Stimulated activated CD4-positive, alpha-beta T cell treated with anti-CD3 and anti-CD28 coated beads, TNF-alpha, amount 100 ng/mL, for 48 hours (primary cell): ENCODE measurements at regions not wholly inside any gene's neighbourhood (a gene's known extent, or its start where the extent isn't known, plus 50 kb on each side); places are given as distances from the start of the nearest gene placed in this dataset.
"Not testable (repeated sequence)": the region's sequence is repeated elsewhere in the genome, so short reads cannot be mapped to it uniquely, and the experiment has no call there.

ENCODE experiments used
- DNase-seq, 3 donors: peaks; one replicate each; pipeline ENCODE4 v3.0.0-alpha.2; 2020; ENCODE audit warnings: low read depth in 3 of 3

DNA sequence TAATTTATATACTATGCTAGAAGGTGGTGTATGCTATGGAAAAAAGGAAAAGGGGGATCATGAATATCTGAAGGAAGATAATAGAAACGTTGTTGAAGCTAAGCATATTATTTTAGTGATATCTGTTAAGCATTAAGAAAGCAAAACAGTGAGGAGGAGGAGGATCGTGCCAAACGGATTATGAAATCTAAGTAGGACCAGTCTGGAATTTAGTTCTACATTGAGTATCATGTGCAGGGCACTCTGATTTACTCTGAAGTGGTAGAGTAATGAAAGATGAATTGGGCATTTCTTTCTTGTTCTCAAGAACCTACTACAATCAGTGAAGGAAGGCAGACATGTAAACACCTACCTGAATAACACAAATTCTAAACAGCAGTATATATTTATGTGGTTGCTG lies 195.3 kb downstream of the CYB561 start:
- DNase-seq: no peak

DNA sequence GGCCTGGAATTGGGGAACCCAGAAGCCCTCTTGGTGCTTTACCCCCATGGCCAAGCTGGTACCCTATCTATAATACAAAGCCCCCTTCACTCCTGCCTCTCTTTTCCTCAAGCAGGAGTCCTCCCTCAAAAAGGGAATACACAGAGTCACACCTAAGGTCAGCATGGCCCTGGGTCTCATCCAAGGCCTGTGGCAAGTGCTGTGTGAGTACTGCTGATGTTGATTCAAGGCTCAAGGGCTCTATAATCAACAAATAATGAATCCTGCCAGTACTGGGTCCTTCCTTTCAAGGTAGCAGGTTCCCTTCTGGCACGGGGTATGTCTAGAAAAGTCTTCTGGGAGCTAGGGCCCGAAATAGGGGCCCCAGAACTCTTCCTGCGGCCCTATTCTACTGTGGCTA lies 187.3 kb downstream of the CYB561 start:
- no peak for DNase-seq

DNA sequence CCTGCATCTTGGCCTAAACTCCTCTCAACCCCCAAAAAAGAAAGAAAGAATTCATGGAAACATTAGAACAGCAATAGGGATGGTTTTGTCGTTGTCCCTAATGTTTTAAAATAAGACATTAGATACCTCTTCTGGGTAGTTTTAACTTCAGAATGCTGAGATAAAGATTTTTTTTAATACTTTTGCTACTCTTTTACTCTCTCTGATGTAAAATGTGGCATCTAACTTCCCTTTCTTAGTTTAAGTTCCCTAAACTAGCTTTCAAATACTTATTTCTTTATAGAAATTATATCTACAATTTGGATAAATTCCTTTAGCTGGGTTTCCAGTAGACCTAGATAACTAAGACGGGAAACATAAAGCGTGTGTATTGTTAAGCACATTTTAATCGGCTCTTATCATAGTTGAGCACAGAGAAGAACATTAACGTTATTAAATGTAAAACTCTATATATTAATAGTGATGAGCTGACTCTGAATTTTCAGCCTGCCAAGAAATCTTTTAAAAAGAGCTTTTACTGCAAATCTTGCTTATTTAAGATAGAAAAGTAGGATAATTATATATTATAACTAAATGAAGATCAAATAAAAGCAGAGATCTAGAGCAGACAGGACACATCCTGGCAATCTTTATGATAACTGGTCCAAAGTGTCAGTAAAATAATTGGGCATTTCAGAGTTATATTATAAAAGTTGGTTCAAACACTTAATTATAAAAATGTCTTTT lies 183.2 kb downstream of the CYB561 start:
- DNase-seq: no peak

DNA sequence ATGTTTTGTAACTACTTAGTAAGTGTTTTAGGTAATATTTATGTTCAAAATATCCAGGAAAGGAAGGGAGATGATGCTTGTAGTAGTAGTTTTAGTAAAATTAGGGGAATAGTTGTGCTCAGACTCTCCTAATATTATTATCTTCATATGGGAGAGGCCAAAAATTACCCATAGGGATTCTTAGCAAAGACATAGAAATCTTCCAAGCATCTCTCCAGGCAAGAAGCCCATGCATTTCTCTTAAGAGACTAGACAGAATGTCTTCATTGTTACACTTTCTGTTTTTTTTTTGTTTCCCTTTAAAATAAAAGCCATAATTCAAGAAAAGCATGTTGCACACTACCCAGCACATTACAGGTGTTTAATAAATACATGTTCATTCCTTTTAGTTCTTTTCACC lies 180.6 kb downstream of the CYB561 start:
- no peak for DNase-seq

DNA sequence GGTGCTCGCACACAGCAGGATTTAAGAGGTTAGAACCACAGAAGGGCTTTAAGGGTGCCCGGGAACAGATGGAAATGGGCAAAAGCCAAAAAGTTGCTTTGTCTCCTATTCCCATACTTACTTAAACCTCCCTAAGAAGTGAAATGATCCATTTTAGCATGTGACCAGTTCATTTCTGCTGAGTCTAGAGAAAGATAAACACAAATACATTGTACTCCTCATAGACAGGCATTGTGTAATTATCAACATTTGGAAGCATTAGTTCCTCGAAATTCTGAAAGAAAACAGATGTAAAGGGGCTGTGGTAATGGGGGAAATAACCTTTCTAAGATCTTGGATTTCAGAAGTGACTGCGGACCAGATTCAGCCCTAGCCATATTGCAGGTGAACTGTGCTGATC lies 178.3 kb downstream of the CYB561 start:
- no peak for DNase-seq

DNA sequence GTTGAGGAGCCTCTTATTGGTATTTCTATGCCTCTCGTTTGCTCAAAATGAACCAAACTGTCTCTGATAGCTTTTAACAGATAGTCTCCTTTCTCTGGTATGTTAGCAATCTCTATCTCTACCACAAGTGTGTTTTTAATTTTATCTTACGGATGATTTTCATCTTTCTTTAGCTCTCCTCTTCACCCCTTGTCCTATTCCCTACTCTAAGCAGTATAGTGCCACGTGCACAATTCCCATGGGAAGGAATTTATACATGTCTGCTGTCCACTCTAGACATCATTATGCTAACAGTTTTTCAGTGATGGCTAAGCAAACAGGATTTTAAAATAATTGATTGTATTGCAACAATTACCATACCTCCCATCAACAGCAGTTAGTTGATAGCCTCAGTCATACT lies 177.3 kb downstream of the CYB561 start:
- no peak for DNase-seq

DNA sequence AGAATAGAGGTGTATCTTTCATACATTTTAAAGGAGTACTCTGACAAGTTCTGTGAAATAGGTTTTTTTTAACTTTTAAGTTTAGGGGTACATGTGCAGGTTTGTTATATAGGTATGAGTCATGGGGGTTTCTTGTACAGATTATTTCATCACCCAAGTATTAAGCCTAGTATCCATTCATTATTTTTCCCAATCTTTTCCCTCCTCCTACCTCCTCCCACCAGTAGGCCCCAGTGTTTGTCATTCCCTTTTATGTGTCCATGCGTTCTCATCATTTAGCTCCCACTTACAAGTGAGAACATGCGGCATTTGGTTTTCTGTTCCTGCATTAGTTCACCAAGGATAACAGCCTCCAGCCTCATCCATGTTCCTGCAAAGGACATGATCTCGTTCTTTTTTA lies 175.5 kb downstream of the CYB561 start:
- no peak for DNase-seq

DNA sequence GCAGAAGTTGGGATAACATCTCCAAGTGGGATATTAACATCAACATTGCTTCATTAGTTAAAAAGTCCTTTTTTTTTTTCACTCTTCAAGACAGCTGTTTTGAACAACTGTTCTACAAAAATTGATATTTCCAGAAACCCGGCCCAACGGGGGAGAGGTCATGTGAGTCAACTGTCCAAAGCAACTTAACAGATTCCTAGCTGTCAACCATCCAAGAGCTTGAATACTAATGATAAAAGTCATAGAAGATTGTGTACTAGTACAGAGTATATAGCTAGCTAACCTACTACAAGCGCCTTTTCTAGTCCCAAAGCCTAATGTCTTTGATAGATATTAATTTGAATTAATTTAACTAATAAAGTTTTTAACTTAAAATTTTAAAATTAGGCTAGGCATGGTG lies 172.0 kb downstream of the CYB561 start:
- DNase-seq: no peak

DNA sequence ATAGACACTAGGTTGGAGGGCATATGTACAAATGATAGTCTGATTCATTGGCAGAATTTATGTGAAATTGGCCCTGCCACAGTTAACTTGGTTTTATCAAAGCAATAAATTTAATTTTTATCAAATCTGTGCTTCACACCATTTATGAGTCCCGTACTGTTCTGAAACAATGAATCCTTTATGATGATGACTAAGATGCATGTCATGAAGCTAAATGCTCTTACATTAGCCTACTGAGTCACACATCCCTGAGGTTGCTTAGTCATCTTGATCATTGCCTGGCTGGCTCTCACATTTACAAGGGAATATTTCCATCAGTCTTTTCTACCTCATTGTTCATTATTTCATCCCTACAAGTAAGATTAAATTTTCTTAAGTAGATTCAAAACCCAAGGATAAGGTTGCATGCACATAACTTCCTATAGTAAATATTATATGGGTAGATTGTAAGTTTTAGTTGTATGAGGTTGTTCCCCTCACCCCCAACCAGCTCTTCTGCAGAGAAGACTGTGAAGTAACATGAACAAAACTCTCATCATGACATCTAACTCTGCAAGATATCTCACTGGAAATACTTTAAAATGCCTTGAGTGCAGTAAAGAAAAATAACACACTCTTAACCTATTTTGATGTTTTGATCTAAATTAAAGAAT lies 170.7 kb downstream of the CYB561 start:
- no peak for DNase-seq

DNA sequence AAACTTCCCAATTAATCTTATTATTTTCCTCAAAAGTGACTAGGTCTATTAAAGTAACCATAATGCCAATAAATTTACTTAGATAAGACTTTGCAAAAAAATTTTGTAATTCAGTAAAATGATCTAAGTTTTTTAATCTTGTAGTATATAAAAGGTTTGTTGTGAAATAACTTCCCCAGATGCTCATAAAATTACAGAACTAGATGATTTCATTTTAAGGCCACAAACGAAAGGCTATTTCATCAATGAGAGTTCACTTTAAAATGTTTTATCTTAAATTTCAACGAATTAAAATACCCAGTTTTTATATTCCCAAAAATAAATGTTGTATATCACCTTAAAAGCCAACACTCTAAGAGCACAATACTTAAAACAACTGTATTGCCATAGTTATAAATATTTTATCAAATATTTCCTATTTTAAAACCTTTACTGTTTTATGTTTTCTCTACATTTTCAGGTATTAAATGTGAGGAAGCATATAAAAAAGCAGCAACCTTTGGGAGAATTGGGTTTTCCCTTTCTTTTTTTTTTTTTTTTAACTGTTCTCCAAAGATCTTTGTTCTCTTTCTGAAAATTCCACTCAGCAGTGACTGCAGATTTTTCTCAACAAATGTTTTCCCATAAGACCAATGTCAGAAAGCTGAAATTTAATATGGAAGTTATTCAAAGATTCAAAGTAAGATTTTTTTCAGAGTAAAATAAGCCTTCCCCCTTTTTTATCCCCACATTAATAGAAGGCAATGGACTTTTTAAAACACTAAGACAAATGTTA lies 169.9 kb downstream of the CYB561 start:
- no peak for DNase-seq

DNA sequence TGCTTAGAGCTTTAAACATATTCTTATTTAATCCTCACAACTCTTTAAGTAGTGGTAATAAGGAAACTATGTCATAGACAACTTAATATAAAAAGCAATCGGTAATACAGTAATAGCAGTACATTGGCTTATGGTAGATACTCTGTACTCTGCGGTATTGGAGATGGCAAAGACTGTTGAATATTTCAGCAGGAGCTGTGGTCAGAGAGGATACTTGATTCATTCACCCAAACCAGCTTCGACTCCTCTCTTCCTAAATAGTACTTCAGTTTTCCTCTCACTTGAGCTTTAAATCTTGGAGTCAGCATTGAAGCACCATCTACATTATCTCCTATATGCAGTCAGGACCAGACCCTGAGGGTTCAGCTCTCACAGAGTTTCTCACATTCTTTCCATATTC lies 169.3 kb downstream of the CYB561 start:
- no peak for DNase-seq

DNA sequence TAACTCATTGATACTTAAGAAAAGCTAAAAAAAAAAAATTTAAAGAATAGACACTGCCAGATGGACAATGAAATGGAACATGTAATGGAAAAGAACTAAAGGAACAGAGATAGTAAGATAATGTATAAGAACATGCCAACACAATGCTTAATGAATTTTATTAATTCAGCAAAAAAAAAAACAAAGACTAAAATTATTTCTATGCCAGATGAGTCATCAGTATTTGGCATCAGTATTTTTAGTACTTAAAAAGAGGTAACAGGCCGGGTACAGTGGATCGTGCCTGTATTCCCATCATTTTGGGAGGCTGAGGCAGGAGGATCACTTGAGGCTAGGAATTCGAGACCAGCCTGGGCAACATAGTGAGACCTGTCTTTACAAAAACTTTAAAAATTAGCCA lies 168.5 kb downstream of the CYB561 start:
- no peak for DNase-seq

DNA sequence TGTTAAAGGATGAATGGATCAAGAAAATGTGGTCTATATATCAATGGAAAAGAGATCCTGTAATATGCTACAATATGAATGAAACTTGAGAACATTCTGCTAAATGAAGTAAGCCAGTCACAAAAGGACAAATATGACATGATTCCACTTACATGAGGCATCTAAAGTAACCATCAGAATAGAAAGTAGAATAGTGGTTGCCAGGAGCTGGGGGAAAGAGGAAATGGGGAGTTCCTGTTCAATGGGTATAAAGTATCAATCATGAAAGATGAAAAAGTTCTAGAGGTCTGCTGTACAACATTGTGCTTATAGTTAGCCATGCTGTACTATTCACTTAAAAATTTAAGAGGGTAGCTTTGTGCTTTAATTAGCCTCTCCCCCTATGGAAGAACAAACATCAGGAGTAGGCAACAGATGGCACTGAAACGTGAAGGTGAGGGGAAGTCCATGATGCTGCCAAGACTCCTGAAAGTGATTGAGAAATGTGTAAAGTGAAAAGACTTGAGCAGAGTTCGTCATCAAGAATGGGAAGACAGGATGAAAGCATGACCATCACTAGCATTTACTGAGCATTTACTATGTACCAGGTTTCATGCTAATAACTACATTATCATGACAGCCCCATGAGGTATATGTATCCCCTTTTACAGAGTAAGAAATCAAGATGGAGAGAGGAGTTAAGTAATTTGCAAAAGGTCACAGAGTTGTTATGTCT lies 167.2 kb downstream of the CYB561 start:
- no peak for DNase-seq

DNA sequence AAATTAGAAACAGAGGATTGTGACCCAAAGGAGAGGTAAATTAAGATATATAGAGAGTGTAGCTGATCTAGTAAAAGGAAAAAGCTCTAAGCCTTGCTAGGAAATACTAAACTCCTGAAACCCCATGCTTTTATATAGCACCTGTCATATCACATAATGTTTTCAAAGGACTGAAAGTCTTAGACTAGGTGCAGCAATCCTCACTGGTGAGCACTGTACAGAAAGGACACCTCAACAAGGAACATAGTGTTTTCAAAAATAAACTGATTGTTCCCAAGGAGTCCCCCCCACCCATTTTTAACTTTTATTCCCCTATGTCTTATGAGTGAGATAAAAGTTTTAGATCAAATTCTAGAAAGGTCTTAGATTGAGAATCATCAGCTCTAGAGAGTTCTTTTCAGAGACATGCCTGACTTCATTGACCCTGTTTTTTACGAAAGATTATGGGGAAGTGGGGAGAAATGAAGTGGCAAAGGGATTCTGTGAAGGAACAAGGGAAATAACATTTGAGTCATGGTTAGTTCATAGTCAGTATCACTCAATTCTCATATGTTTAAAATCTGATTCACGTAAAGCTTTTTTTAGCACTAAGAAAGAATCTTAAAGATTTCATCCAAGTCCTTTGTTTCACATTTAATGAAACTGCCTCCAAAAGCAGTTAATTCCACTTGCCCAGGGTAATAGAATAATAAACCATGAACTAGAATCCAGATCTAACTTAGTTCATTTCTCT lies 166.4 kb downstream of the CYB561 start:
- no peak for DNase-seq

DNA sequence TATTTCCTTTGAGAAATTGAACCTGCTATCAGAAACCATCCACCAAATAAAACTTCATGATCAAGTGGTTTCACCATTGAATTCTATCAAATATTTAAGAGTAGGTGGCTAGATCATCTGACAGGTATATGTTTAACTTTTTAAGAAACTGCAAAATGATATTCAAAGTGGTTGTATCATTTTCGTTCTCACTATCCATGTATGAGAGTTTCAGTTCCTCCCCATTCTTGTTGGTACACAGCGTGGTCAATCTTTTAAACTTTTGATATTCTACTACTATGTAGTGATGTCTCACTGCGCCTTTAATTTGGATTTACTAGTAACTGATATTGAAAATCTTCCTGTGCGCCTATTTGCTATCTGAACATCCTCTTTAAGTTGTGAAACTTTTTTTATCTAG lies 163.7 kb downstream of the CYB561 start:
- DNase-seq: no peak

DNA sequence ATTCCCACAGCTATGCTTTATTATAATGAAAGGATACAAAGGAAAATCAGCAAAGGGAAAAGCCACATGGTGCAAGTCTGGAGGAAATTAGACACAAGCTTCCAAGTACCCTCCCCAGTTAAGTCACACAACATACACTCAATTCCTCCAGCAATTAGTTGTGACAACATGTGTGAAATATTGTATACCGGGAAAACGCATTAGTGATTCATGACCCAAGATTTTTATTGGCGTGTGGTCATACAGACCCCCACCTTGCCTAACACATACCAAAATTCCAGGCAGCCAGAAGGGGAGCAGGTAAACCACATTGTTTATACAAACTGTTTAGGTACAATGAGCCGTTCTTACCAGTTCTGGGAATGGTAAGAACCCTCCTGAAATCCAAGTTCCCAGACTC lies 160.6 kb downstream of the CYB561 start:
- DNase-seq: no peak

DNA sequence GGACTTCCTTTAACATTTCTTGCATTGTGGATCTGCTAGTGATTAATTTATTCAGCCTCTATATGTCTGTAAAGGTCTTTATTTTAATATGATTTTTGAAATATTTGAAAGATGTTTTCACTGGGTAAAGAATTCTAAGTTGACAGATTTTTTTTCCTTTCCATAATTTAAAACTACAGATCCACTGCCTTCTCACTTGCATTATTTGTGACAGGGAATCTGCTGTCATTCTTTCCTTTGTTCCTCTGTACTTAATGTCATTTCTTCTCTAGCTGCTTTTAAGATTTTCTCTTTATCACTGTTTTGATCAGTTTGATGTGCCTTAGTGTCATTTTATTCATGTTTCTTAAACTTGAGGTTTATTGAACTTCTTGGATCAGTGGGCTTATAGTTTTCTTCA lies 159.9 kb downstream of the CYB561 start:
- no peak for DNase-seq

DNA sequence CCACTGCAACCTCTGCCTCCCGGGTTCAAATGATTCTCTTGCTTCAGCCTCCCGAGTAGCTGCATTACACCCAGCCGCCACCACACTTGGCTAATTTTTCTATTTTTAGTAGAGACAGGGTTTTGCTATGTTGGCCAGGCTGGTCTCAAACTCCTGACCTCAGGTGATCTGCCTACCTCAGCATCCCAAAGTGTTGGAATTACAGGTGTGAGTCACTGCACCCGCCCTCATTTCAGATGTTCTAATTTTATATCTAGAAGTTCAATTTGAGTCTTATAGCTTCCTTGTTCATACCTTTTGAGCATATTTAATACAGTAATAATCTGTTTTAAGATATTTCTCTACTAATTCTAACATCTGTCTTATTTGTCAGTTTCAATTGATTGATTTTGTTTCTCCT lies 159.1 kb downstream of the CYB561 start:
- not testable (repeated sequence) for DNase-seq

DNA sequence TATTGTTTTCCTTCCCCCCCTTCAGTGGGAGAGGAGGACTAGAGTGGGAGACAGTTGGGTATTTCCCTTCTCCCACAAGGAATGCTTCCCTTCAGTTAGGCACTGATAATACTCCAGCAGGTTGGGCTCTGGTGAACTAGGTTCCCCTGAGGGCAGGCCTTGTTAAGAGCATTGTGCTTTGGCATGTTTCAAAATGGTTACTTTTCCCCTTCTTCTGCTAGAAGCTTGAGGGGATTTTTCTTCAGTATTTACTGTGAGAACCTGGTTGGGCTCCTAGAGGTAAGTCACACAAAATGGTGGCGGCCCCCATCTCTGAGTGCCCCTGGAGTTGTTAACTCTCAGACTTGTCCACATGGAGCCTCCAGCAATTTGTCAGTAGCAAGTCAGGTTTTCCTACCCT lies 156.2 kb downstream of the CYB561 start:
- DNase-seq: no peak

DNA sequence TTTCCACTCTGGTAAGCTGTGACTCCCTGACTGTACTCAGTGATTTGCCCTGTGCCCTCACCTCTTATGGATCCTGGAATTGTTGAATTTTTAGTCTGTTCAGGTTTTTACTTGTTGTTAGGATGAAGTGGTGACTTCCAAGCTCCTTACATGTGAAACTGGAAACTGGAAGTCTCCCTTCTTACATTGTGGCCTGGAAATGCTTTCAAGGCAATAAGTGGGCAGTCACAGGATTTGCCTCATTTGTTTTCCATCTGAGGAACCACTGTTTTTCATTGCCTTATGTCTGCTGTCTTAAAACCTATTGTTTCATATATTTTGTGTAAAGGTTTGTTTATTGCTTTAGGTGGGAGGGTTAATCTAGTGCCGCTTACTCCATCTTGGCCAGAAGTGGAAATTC lies 155.8 kb downstream of the CYB561 start:
- DNase-seq: no peak

DNA sequence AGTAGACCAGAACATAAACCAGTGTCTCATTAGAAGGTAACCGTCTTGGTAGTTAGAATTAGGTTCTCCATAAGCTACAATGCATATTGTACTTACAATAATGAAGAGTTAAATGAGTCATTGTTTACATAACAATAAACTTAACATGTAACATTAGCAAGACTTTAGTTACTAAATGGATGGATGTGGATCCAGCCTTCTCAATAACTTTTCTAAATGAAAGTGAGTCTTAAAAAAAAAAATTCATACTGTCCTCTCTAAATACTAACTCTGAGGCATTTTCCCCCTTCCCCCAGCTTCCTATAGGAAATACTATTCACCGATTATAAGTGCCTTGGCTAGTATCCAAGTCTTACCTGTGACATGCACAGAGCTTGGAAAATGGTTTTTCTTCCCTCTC lies 155.3 kb downstream of the CYB561 start:
- no peak for DNase-seq

DNA sequence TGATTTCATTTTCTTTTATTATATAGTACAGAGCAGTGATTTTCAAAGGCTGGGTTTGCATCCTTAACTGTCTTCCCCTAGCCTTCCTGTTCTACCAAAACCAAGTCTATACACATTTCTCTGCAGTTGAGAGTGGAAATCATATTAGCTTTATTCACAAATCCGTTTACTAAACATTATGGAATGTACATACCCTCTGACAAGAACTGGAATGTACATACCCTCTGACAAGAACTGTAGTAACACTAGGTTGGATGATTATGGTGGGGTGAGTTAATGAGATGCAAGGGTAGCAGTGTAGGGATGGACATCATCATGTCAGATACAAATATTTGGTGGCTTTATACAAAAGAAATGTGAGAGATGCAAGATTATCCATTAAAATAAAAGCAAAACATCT lies 154.8 kb downstream of the CYB561 start:
- DNase-seq: no peak
